SU-DHL-6 (cell line): ENCODE measurements at regions not wholly inside any gene's neighbourhood (a gene's known extent, or its start where the extent isn't known, plus 50 kb on each side); places are given as distances from the start of the nearest gene placed in this dataset.

Source experiments
- H2AFZ ChIP-seq: fragments of 200-600 bp; sonication (generic); 2 replicates; pipeline ENCODE4 v1.6.1; 2014; ENCODE audit warnings: low read depth, mild to moderate bottlenecking, moderate library complexity, mixed read lengths, antibody characterized with exemption, low read length; ENCODE audit not compliant: severe bottlenecking
- H3F3A ChIP-seq: fragments of 200-600 bp; shearing (Covaris generic); 2 replicates; pipeline ENCODE4 v1.6.0; 2016; ENCODE audit warnings: antibody characterized with exemption, mild to moderate bottlenecking; ENCODE audit not compliant: insufficient read depth
- H3K27ac ChIP-seq: fragments of 200-600 bp; sonication (generic); 2 replicates; pipeline ENCODE4 v1.5.1; 2016; ENCODE audit warnings: low read depth, mild to moderate bottlenecking, low read length, moderate library complexity, mixed read lengths
- H3K27me3 ChIP-seq: fragments of 200-600 bp; sonication (generic), shearing (Covaris generic); 2 replicates; pipeline ENCODE4 v1.6.0; 2014; ENCODE audit warnings: mild to moderate bottlenecking, low read length
- H3K36me3 ChIP-seq: fragments of 200-600 bp; sonication (generic); 2 replicates; pipeline ENCODE4 v1.6.1; 2014; ENCODE audit warnings: mild to moderate bottlenecking, low read length, mixed read lengths
- H3K4me2 ChIP-seq: fragments of 300-600, 200-600 bp; shearing (Covaris generic), sonication (generic); 2 replicates; pipeline ENCODE4 v1.6.0; 2014; ENCODE audit warnings: low read length, low read depth, mild to moderate bottlenecking; ENCODE audit not compliant: poor library complexity, severe bottlenecking
- H3K4me3 ChIP-seq: fragments of 200-600 bp; sonication (generic); 2 replicates; pipeline ENCODE4 v1.5.1; 2014; ENCODE audit warnings: antibody characterized with exemption, low read length, mild to moderate bottlenecking, mixed read lengths; ENCODE audit not compliant: insufficient read depth, poor library complexity, severe bottlenecking
- H3K79me2 ChIP-seq: fragments of 200-600 bp; sonication (generic); 2 replicates; pipeline ENCODE4 v1.6.1; 2014; ENCODE audit warnings: mild to moderate bottlenecking, low read length, moderate library complexity; ENCODE audit not compliant: insufficient read depth
- H3K9ac ChIP-seq: fragments of 200-600 bp; sonication (generic); 2 replicates; pipeline ENCODE4 v1.7.0; 2014; ENCODE audit warnings: mild to moderate bottlenecking, low read length
- H3K9me2 ChIP-seq: fragments of 200-600 bp; sonication (generic); replicated peaks from 2 replicates; pipeline ENCODE4 v1.6.1; 2014; ENCODE audit warnings: low read length; ENCODE audit not compliant: insufficient read depth
- H3K9me3 ChIP-seq: fragments of 200-600 bp; sonication (generic); 2 replicates; pipeline ENCODE4 v1.6.1; 2014; ENCODE audit warnings: low read length, mixed read lengths; ENCODE audit not compliant: insufficient read depth
- H4K20me1 ChIP-seq: fragments of 200-600 bp; sonication (generic); 2 replicates; pipeline ENCODE4 v1.6.1; 2014; ENCODE audit warnings: low read depth, mild to moderate bottlenecking, antibody characterized with exemption, low read length, moderate library complexity, mixed read lengths
- EZH2phosphoT487 ChIP-seq: fragments of 200-600 bp; sonication (generic), shearing (Covaris generic); conservative IDR thresholded peaks from 2 replicates; pipeline ENCODE4 v1.6.1; 2018; ENCODE audit warnings: mild to moderate bottlenecking, antibody characterized with exemption, low read length, moderate library complexity, mixed read lengths
- TF ChIP-seq, protein P1 (sequence below): fragments of 200-600 bp; sonication (generic); IDR thresholded peaks from one replicate; pipeline ENCODE4 v1.5.1; 2017; ENCODE audit warnings: antibody characterized with exemption, mild to moderate bottlenecking, low read length, moderate library complexity; ENCODE audit not compliant: insufficient read depth, poor library complexity, severe bottlenecking

DNA sequence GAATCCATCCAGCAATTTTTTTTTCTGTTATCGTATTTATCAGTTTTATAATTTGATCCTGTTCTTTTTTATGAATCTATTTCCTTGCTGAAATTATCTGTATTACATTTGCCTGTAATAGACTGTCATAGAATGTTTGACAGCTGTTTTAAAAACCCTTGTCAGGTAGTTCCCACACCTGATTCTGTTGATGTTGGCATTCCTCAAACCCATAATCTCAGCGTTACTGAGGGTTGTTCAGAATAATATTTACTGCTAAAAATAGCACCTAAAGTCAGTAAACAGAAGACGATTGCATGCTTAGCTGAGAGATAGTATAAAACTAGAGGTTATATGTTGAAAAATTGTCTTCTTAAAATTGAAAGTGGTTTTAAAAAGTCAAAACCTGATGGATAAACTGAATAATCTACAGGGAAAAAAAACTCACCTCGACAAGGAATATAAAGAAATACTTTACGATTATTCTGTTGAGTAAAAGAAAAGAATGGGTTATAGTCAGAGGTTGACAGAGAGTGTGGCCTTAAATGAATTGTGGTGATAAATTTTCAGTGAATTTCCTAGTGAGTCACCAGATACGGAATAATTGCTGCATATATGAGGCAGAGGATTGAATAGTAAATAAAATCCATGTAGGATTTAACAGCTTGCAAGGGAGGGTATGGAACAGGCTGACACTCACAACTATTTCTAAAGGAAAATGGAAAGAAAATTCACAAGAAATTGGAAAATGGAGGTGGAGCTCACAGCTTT, 824.1 kb upstream of the IGFBP3 start:
- no peaks in the 10 kb centered on the region for H3K9me2 ChIP-seq
- H3K27me3 ChIP-seq, result no peaks in the 10 kb centered on the region
- TF ChIP-seq, protein P1, sequence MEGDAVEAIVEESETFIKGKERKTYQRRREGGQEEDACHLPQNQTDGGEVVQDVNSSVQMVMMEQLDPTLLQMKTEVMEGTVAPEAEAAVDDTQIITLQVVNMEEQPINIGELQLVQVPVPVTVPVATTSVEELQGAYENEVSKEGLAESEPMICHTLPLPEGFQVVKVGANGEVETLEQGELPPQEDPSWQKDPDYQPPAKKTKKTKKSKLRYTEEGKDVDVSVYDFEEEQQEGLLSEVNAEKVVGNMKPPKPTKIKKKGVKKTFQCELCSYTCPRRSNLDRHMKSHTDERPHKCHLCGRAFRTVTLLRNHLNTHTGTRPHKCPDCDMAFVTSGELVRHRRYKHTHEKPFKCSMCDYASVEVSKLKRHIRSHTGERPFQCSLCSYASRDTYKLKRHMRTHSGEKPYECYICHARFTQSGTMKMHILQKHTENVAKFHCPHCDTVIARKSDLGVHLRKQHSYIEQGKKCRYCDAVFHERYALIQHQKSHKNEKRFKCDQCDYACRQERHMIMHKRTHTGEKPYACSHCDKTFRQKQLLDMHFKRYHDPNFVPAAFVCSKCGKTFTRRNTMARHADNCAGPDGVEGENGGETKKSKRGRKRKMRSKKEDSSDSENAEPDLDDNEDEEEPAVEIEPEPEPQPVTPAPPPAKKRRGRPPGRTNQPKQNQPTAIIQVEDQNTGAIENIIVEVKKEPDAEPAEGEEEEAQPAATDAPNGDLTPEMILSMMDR, result no peak
- no peak for TF ChIP-seq EZH2phosphoT487
- H3K27ac ChIP-seq, result no peak overlapping the region
- no peaks in the 10 kb centered on the region for H3K9me3 ChIP-seq
- no peaks in the 10 kb centered on the region for H3K36me3 ChIP-seq
- H3F3A ChIP-seq, result no peaks in the 10 kb centered on the region
- no peak overlapping the region for H2AFZ ChIP-seq
- H3K4me3 ChIP-seq, result no peak overlapping the region
- H4K20me1 ChIP-seq, result no peaks in the 10 kb centered on the region
- no peak overlapping the region for H3K4me2 ChIP-seq
- no peak overlapping the region for H3K9ac ChIP-seq
- H3K79me2 ChIP-seq, result no peaks in the 10 kb centered on the region

DNA sequence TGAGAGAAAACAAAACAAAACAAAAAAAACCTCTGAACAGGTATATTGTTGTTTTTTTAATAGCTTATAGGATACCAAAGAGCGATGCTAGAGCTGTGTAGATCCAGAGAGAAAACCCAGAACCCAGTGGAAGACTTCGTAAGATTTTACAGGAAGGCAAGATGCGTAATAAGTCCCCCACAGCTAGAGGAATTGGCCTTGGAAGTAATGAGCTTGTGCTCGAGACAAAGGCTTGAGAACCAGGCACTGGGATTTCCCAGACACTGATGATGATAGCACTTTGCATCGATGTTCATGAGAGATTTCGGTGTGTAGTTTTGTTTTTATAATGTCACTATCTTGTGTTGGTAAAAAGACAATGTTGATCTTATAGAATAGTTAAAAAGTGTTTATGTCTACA, 821.5 kb upstream of the IGFBP3 start:
- H3K9me3 ChIP-seq, result no peaks in the 10 kb centered on the region
- H3K27ac ChIP-seq, result no peak overlapping the region
- no peak overlapping the region for H3K4me2 ChIP-seq
- H3K9ac ChIP-seq, result no peak overlapping the region
- TF ChIP-seq, protein P1, result no peak
- TF ChIP-seq EZH2phosphoT487, result no peak
- H4K20me1 ChIP-seq, result no peaks in the 10 kb centered on the region
- H2AFZ ChIP-seq, result no peak overlapping the region
- no peaks in the 10 kb centered on the region for H3K27me3 ChIP-seq
- H3K4me3 ChIP-seq, result no peak overlapping the region
- H3K9me2 ChIP-seq, result no peaks in the 10 kb centered on the region
- H3K79me2 ChIP-seq, result no peaks in the 10 kb centered on the region
- no peaks in the 10 kb centered on the region for H3K36me3 ChIP-seq
- H3F3A ChIP-seq, result no peaks in the 10 kb centered on the region

DNA sequence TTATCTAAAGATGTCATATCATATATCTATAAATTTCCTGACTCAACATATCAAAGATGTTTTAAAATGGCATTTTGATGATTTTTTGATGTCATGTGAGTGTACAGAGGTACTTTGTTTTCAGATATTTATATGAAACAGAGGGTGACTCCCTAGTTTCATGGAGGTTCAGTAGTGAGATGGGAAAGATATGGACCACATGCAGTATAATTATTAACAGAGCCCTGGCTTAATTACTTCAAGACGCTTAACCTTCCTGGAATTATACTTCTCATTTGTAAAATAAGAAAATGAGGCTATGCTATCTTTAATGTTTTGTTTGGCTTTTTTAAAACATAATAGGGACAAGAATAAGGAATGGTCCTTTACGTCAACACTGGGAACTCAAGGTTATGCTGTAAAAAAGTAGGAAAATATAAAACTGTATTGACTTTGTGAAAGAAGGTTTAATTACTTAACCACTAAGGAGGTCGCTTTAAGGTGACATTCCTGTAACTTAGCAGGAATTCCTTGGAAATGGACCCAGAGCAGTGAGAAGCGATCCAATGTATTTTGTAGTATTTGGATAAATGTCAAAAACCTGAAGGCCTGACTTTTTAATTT, 821.0 kb upstream of the IGFBP3 start:
- Histone ChIP-seq H3K27me3 (no peaks in the 10 kb centered on the region), H3F3A (no peaks in the 10 kb centered on the region), H3K9me3 (no peaks in the 10 kb centered on the region), H3K9me2 (no peaks in the 10 kb centered on the region), H3K79me2 (no peaks in the 10 kb centered on the region), H3K9ac (no peak overlapping the region), H3K4me2 (no peak overlapping the region), H3K4me3 (no peak overlapping the region), H3K27ac (no peak overlapping the region), H4K20me1 (no peaks in the 10 kb centered on the region), H2AFZ (no peak overlapping the region), H3K36me3 (no peaks in the 10 kb centered on the region)
- no peak for TF ChIP-seq EZH2phosphoT487
- TF ChIP-seq, protein P1, result no peak
